Common myeloid progenitor, CD34-positive (primary cell): ENCODE measurements at regions not wholly inside any gene's neighbourhood (a gene's known extent, or its start where the extent isn't known, plus 50 kb on each side); places are given as distances from the start of the nearest gene placed in this dataset.

Experiments
- CTCF ChIA-PET: fragments of 350-600 bp; sonication (Branson Sonifier 250); formaldehyde crosslinking; loops from one replicate; lab custom pipeline; 2021; ENCODE audit warnings: antibody characterized with exemption; lab: Charles Lee
- POLR2A ChIA-PET: fragments of 350-600 bp; sonication (Branson Sonifier 250); formaldehyde crosslinking; loops from one replicate; lab custom pipeline; 2021; ENCODE audit warnings: antibody characterized with exemption; lab: Charles Lee
- DNase-seq, 3 donors: peaks; one replicate each; pipeline versions ENCODE4 v3.0.0 to v3.0.0-alpha.2; 2013
- H3K27ac ChIP-seq, 2 experiments: 1 replicate in 1 of 2; 2 replicates in 1 of 2; pipeline ENCODE4 v1.7.0; 2013; ENCODE audit warnings: inconsistent platforms in 2 of 2, low read length in 2 of 2, mild to moderate bottlenecking in 2 of 2, low read depth in 1 of 2, moderate library complexity in 1 of 2; ENCODE audit not compliant: severe bottlenecking in 2 of 2, insufficient read depth in 1 of 2, poor library complexity in 1 of 2
- H3K27me3 ChIP-seq, 5 experiments: replicated peaks in 2 of 5; 1 replicate in 3 of 5; 2 replicates in 2 of 5; pipeline versions ENCODE4 v1.6.1 to v1.7.0; 2013; ENCODE audit warnings: low read length in 4 of 5, mild to moderate bottlenecking in 2 of 5, moderate library complexity in 2 of 5, inconsistent platforms in 1 of 5; ENCODE audit not compliant: insufficient read depth in 5 of 5, control insufficient read depth in 4 of 5
- H3K36me3 ChIP-seq, 4 experiments: 1 replicate in 2 of 4; 2 replicates in 2 of 4; pipeline versions ENCODE4 v1.6.1 to v1.7.0; 2013; ENCODE audit warnings: low read length in 3 of 4, control low read depth in 1 of 4, mild to moderate bottlenecking in 1 of 4; ENCODE audit not compliant: control insufficient read depth in 4 of 4, insufficient read depth in 4 of 4
- H3K4me1 ChIP-seq, 4 experiments: 1 replicate in 3 of 4; 2 replicates in 1 of 4; pipeline versions ENCODE4 v1.6.1 to v1.7.1; 2013; ENCODE audit warnings: low read length in 3 of 4, mild to moderate bottlenecking in 3 of 4, control low read depth in 1 of 4, inconsistent platforms in 1 of 4, moderate library complexity in 1 of 4; ENCODE audit not compliant: control insufficient read depth in 4 of 4, insufficient read depth in 4 of 4; ENCODE audit errors: control extremely low read depth in 1 of 4
- H3K4me3 ChIP-seq, 7 experiments: 1 replicate in 4 of 7; 2 replicates in 3 of 7; pipeline versions ENCODE4 v1.5.1 to v1.7.0; 2013; ENCODE audit warnings: mild to moderate bottlenecking in 7 of 7, low read length in 6 of 7, moderate library complexity in 6 of 7, inconsistent platforms in 2 of 7, low read depth in 2 of 7, control low read depth in 1 of 7; ENCODE audit not compliant: insufficient read depth in 4 of 7, control insufficient read depth in 1 of 7; ENCODE audit errors: extremely low read depth in 1 of 7
- H3K9me3 ChIP-seq, 5 experiments: 1 replicate in 4 of 5; 2 replicates in 1 of 5; pipeline versions ENCODE4 v1.6.1 to v1.7.1; 2013; ENCODE audit warnings: low read length in 4 of 5, mild to moderate bottlenecking in 2 of 5, inconsistent platforms in 1 of 5, low read depth in 1 of 5, moderate library complexity in 1 of 5; ENCODE audit not compliant: control insufficient read depth in 4 of 5, insufficient read depth in 2 of 5; ENCODE audit errors: control extremely low read depth in 1 of 5
- WGBS: methylation state at CpG from one replicate; pipeline ENCODE4 v1.1.5; 2013; ENCODE audit not compliant: insufficient coverage; 5-methylcytosine and 5-hydroxymethylcytosine counted together

DNA sequence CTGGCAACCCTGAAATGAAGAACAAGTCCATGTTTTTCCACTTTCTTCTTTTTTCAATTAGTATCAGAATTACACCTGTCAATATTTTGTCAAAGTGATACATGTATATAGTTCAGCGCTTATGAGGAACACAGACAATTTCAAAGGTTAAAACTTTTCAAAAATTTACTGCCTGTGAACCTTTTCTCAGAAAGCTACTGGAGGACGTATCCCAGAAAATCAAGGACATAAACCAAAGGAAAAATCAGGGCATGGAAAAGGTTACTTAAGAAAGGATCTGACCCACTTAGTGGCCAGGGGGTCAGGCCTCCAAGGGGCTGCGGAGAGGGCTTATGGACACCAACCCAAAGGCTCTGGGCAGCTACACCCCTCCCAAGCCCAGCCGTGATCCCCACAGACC, 81.1 kb upstream of the ACTRT2 start:
- DNase-seq, result no peak
- no peaks in the 10 kb centered on the region for H3K27me3 ChIP-seq
- 100% methylated on average over 1 of the region's 4 CpGs for WGBS
- H3K36me3 ChIP-seq, result no peaks in the 10 kb centered on the region
- no peak overlapping the region for H3K4me3 ChIP-seq
- ChIA-PET POLR2A (no interaction called here), CTCF (no interaction called here)
- no peak overlapping the region for H3K27ac ChIP-seq
- H3K4me1 ChIP-seq, result no peaks in the 10 kb centered on the region
- peaks cover 0 to 20% (median 11%) of the 10 kb centered on the region in 5 experiments for H3K9me3 ChIP-seq

DNA sequence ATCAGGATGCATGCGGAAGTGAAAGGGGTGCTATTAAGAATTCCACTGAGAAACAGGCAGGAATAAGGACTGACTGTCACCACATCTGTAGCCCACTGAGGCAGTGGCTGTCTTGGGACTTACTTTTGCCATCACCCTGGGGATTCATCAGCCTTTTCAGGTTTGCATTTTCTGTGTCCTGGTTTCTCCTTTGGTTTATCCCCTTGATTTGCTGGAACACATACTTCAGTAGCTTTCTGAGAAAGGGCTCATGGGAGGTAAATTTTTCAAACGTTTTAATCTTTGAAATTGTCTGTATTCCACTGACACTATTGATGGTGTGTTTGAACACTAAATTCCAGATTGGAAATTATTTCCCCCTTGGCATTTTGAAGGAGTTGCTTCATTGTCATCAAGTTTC, 80.2 kb upstream of the ACTRT2 start:
- H3K9me3 ChIP-seq, result peaks cover 0 to 20% (median 11%) of the 10 kb centered on the region in 5 experiments
- POLR2A ChIA-PET, result no interaction called here
- no peaks in the 10 kb centered on the region for H3K4me1 ChIP-seq
- DNase-seq, result no peak
- H3K27ac ChIP-seq, result no peak overlapping the region
- H3K36me3 ChIP-seq, result no peaks in the 10 kb centered on the region
- H3K4me3 ChIP-seq, result no peak overlapping the region
- 100% methylated on average over 1 of the region's 2 CpGs for WGBS
- H3K27me3 ChIP-seq, result no peaks in the 10 kb centered on the region
- CTCF ChIA-PET, result no interaction called here

DNA sequence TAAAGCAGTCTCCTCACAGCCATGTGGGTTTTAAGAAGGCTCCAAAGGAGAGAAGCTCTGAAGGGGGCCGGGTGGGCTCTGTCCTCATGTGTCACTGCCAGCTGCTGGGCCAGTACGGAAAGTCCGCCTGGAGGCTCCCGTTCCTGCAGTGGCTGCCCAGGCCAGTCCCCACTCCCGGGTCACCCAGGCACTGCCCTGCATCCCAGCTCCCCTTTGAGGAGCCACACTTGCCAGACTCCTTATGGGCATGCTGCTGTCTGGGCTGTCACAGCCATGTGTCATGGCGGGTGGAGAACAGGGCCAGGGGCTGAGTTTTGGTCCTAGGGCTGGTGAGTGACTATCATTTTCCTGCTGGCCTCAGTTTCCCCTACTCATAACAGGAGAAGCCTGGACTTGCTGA, 79.4 kb upstream of the ACTRT2 start:
- peaks cover 0 to 20% (median 11%) of the 10 kb centered on the region in 5 experiments for H3K9me3 ChIP-seq
- WGBS, result 94% methylated on average over 6 of the region's 6 CpGs

DNA sequence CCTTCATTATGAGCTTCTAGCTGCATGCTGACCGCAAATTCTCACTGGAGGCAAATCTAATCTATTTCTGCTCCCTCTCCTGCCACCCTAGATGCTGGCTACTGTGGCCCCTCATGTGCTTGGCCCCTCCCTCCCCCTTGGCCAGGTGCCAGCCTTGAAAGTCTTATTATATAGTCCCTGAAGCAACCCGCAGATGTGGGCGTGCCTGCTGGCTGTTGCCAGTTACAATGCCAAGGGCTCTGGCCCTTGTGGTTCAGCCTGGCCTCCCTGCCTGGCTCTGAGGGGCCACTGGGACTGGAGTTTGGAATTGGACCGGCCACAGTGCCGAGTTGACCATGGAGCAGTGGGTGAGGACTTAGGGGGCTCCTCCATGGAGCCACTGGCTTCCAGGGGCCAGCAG, 78.9 kb upstream of the ACTRT2 start:
- Histone ChIP-seq H3K27me3 (no peaks in the 10 kb centered on the region), H3K27ac (no peak overlapping the region), H3K36me3 (no peaks in the 10 kb centered on the region), H3K4me1 (peaks cover 0 to 8% (median 7%) of the 10 kb centered on the region in 4 experiments), H3K4me3 (no peak overlapping the region), H3K9me3 (peaks cover 0 to 20% (median 11%) of the 10 kb centered on the region in 5 experiments)
- CTCF ChIA-PET, result no interaction called here
- DNase-seq, result no peak
- 94% methylated on average over 2 of the region's 5 CpGs for WGBS
- POLR2A ChIA-PET, result no interaction called here

More for the DNA sequence above, 79.4 kb upstream of the ACTRT2 start:
- Histone ChIP-seq H3K4me3 (no peak overlapping the region), H3K27me3 (no peaks in the 10 kb centered on the region), H3K36me3 (no peaks in the 10 kb centered on the region), H3K27ac (no peak overlapping the region), H3K4me1 (peaks cover 0 to 3% (median 3%) of the 10 kb centered on the region in 4 experiments)
- ChIA-PET POLR2A (no interaction called here), CTCF (no interaction called here)
- DNase-seq, result no peak

DNA sequence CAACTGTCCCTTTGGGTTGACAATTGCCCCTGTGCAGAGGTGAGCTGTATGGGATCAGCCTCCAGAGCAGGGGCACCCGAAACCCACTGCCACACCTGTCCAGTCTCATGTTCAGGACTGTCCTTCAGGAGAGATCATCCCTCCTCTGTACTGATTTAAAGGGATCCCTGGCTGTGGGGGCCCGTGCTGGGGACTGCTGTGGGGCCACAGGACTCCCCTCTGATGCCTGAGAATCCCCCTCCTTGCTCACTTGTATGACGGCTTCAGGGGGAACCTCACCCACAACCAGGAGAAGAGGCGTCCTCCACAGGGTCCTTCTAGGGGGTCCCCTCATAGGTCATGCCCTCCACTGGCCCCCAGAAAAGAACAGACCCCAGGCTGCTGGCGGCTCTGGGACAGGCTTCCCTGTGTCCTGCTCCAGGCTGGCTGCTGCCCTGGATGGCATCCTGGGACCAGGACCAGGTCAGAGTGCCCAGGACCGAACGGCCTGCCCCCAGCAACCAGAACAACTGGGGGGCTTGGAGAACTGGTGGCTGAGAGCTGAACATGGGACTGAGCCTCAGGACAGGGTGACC, 77.5 kb upstream of the ACTRT2 start:
- H3K9me3 ChIP-seq, result peaks cover 0 to 20% (median 11%) of the 10 kb centered on the region in 5 experiments
- H3K27ac ChIP-seq, result no peak overlapping the region
- WGBS, result 89% methylated on average over 5 of the region's 7 CpGs
- no peaks in the 10 kb centered on the region for H3K27me3 ChIP-seq
- H3K36me3 ChIP-seq, result no peaks in the 10 kb centered on the region
- POLR2A ChIA-PET, result no interaction called here
- H3K4me3 ChIP-seq, result no peak overlapping the region
- CTCF ChIA-PET, result no interaction called here
- no peak for DNase-seq
- peaks cover 0 to 11% (median 10%) of the 10 kb centered on the region in 4 experiments for H3K4me1 ChIP-seq

DNA sequence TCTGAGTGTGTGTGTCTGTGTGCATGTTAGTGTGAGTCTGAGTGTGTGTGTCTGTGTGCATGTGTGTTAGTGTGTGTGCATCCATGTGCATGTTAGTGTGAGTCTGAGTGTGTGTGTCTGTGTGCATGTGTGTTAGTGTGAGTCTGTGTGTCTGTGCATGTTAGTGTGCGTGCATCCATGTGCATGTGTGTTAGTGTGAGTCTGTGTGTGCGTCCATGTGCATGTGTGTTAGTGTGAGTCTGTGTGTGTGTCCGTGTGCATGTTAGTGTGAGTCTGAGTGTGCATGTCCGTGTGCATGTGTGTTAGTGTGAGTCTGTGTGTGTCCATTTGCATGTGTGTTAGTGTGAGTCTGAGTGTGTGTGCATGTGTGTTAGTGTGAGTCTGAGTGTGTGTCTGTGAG, 76.6 kb upstream of the ACTRT2 start:
- Histone ChIP-seq H3K27ac (no peak overlapping the region), H3K4me1 (peaks cover 0 to 11% (median 10%) of the 10 kb centered on the region in 4 experiments), H3K9me3 (peaks cover 0 to 19% (median 11%) of the 10 kb centered on the region in 5 experiments), H3K4me3 (no peak overlapping the region), H3K36me3 (no peaks in the 10 kb centered on the region), H3K27me3 (no peaks in the 10 kb centered on the region)
- DNase-seq, result no peak
- ChIA-PET POLR2A (no interaction called here), CTCF (no interaction called here)
- WGBS, result 71% methylated on average over 4 of the region's 4 CpGs

DNA sequence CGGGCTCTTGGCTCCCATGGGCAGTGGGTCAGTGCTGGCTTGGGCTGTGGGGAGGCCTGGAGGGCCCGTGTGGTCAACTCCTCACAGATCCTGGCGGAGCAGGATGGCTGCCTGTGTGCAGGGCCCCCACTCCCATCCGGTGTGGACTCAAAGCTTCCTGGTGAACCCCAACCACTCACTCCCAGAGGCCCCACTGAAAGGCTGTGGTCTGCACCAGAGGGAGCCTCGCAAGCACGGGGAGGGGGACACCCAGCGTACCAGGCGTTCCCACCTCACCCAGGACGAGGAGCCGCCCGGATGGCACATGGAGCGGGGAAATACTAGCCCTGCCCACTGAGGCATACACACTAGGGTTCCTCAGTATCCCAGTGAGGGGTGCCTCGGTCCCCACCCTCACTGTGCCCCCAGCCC, 75.4 kb upstream of the ACTRT2 start:
- no peak overlapping the region for H3K27ac ChIP-seq
- no peaks in the 10 kb centered on the region for H3K36me3 ChIP-seq
- WGBS, result 100% methylated on average over 8 of the region's 13 CpGs
- no peak for DNase-seq
- H3K9me3 ChIP-seq, result peaks cover 0 to 8% (median 5%) of the 10 kb centered on the region in 5 experiments
- H3K27me3 ChIP-seq, result no peaks in the 10 kb centered on the region
- H3K4me3 ChIP-seq, result no peak overlapping the region
- CTCF ChIA-PET, result no interaction called here
- POLR2A ChIA-PET, result interaction anchor here (0.6 kb wide), 1 partner anchor 393 kb away, joined by 3 read pairs; no protein-coding TSS in a partner anchor
- H3K4me1 ChIP-seq, result peaks cover 0 to 11% (median 10%) of the 10 kb centered on the region in 4 experiments
